Activated T-cell treated with anti-CD3 and anti-CD28 coated beads, Interleukin-2, amount 50 U/mL, for 24 hours (primary cell): ENCODE measurements at regions not wholly inside any gene's neighbourhood (a gene's known extent, or its start where the extent isn't known, plus 50 kb on each side); places are given as distances from the start of the nearest gene placed in this dataset.
"Not testable (repeated sequence)": the region's sequence is repeated elsewhere in the genome, so short reads cannot be mapped to it uniquely, and the experiment has no call there.

Experiments
- DNase-seq: peaks from one replicate; pipeline ENCODE4 v3.0.0-alpha.2; 2020
- H3K27ac Mint-ChIP-seq: 2 replicates; pipeline ENCODE4 v1.8.0; 2020; ENCODE audit warnings: mild to moderate bottlenecking, mixed read lengths
- H3K27me3 Mint-ChIP-seq: 2 replicates; pipeline ENCODE4 v1.8.0; 2020; ENCODE audit warnings: mixed read lengths
- H3K36me3 Mint-ChIP-seq: 2 replicates; pipeline ENCODE4 v1.8.0; 2020; ENCODE audit warnings: low read depth, mixed read lengths
- H3K4me1 Mint-ChIP-seq: 2 replicates; pipeline ENCODE4 v1.8.0; 2020; ENCODE audit warnings: low read depth, mixed read lengths
- H3K4me3 Mint-ChIP-seq: 2 replicates; pipeline ENCODE4 v1.8.0; 2020; ENCODE audit warnings: mild to moderate bottlenecking, moderate library complexity, mixed read lengths
- H3K9me3 Mint-ChIP-seq: 2 replicates; pipeline ENCODE4 v1.8.0; 2020; ENCODE audit warnings: mixed read lengths

- H3K27ac Mint-ChIP-seq = no peak overlapping the region
Measured at GRCh38 chr5:15373151-15373550, 126.8 kb upstream of the FBXL7 start.

GRCh38 chr5:15371184-15371583 is 128.8 kb upstream of the FBXL7 start:
- H3K36me3 Mint-ChIP-seq = no peaks in the 10 kb centered on the region
- H3K4me3 Mint-ChIP-seq = no peak overlapping the region
- H3K27me3 Mint-ChIP-seq = no peaks in the 10 kb centered on the region
- peaks cover 11% of the 10 kb centered on the region for H3K9me3 Mint-ChIP-seq
- H3K27ac Mint-ChIP-seq = no peak overlapping the region
- no peak for DNase-seq
- H3K4me1 Mint-ChIP-seq = no peaks in the 10 kb centered on the region

More at GRCh38 chr5:15373151-15373550, 126.8 kb upstream of the FBXL7 start:
- H3K4me3 Mint-ChIP-seq = no peak overlapping the region
- DNase-seq = no peak
- H3K4me1 Mint-ChIP-seq = no peaks in the 10 kb centered on the region
- H3K36me3 Mint-ChIP-seq = no peaks in the 10 kb centered on the region
- no peaks in the 10 kb centered on the region for H3K27me3 Mint-ChIP-seq
- H3K9me3 Mint-ChIP-seq = peaks cover 3% of the 10 kb centered on the region

- Mint-ChIP-seq H3K36me3 (no peaks in the 10 kb centered on the region), H3K4me3 (no peak overlapping the region), H3K27me3 (no peaks in the 10 kb centered on the region), H3K27ac (no peak overlapping the region), H3K9me3 (peaks cover 10% of the 10 kb centered on the region), H3K4me1 (no peaks in the 10 kb centered on the region)
- no peak for DNase-seq
Measured at GRCh38 chr5:15368835-15369234, 131.1 kb upstream of the FBXL7 start.

GRCh38 chr5:15367489-15367888 is 132.5 kb upstream of the FBXL7 start:
- peaks cover 10% of the 10 kb centered on the region for H3K9me3 Mint-ChIP-seq
- no peaks in the 10 kb centered on the region for H3K36me3 Mint-ChIP-seq
- no peaks in the 10 kb centered on the region for H3K4me1 Mint-ChIP-seq
- no peak overlapping the region for H3K4me3 Mint-ChIP-seq
- DNase-seq = no peak
- H3K27me3 Mint-ChIP-seq = no peaks in the 10 kb centered on the region
- no peak overlapping the region for H3K27ac Mint-ChIP-seq

- peaks cover 10% of the 10 kb centered on the region for H3K9me3 Mint-ChIP-seq
- H3K27me3 Mint-ChIP-seq = no peaks in the 10 kb centered on the region
- H3K27ac Mint-ChIP-seq = no peak overlapping the region
- no peak overlapping the region for H3K4me3 Mint-ChIP-seq
- H3K4me1 Mint-ChIP-seq = no peaks in the 10 kb centered on the region
- no peak for DNase-seq
- H3K36me3 Mint-ChIP-seq = no peaks in the 10 kb centered on the region
Measured at GRCh38 chr5:15366676-15367391, 133.1 kb upstream of the FBXL7 start.

- H3K4me3 Mint-ChIP-seq = no peak overlapping the region
- no peaks in the 10 kb centered on the region for H3K36me3 Mint-ChIP-seq
- peaks cover 10% of the 10 kb centered on the region for H3K9me3 Mint-ChIP-seq
- H3K27me3 Mint-ChIP-seq = no peaks in the 10 kb centered on the region
- no peak for DNase-seq
- H3K4me1 Mint-ChIP-seq = no peaks in the 10 kb centered on the region
- no peak overlapping the region for H3K27ac Mint-ChIP-seq
Measured at GRCh38 chr5:15365070-15365469, 134.9 kb upstream of the FBXL7 start.

GRCh38 chr5:15363601-15364000 is 136.4 kb upstream of the FBXL7 start:
- Mint-ChIP-seq H3K36me3 (no peaks in the 10 kb centered on the region), H3K4me1 (no peaks in the 10 kb centered on the region), H3K4me3 (no peak overlapping the region), H3K27me3 (no peaks in the 10 kb centered on the region), H3K9me3 (peaks cover 11% of the 10 kb centered on the region), H3K27ac (no peak overlapping the region)
- no peak for DNase-seq

- H3K36me3 Mint-ChIP-seq, H3K27ac Mint-ChIP-seq, H3K9me3 Mint-ChIP-seq, DNase-seq, H3K27me3 Mint-ChIP-seq, H3K4me3 Mint-ChIP-seq, H3K4me1 Mint-ChIP-seq: not testable (repeated sequence)
Measured at GRCh38 chr5:15357092-15357453, 142.9 kb upstream of the FBXL7 start.

GRCh38 chr5:15356308-15357091 is 143.5 kb upstream of the FBXL7 start:
- H3K4me1 Mint-ChIP-seq, H3K4me3 Mint-ChIP-seq, H3K27me3 Mint-ChIP-seq, DNase-seq, H3K36me3 Mint-ChIP-seq, H3K9me3 Mint-ChIP-seq, H3K27ac Mint-ChIP-seq: not testable (repeated sequence)

GRCh38 chr5:15354021-15354420 is 146.0 kb upstream of the FBXL7 start:
- H3K4me3 Mint-ChIP-seq = no peak overlapping the region
- no peaks in the 10 kb centered on the region for H3K36me3 Mint-ChIP-seq
- H3K4me1 Mint-ChIP-seq = no peaks in the 10 kb centered on the region
- H3K27ac Mint-ChIP-seq = no peak overlapping the region
- H3K27me3 Mint-ChIP-seq = no peaks in the 10 kb centered on the region
- H3K9me3 Mint-ChIP-seq = peaks cover 8% of the 10 kb centered on the region
- DNase-seq = no peak

- H3K27ac Mint-ChIP-seq = no peak overlapping the region
- DNase-seq = no peak
- H3K27me3 Mint-ChIP-seq = no peaks in the 10 kb centered on the region
- no peaks in the 10 kb centered on the region for H3K4me1 Mint-ChIP-seq
- peaks cover 6% of the 10 kb centered on the region for H3K9me3 Mint-ChIP-seq
- H3K36me3 Mint-ChIP-seq = no peaks in the 10 kb centered on the region
- H3K4me3 Mint-ChIP-seq = no peak overlapping the region
Measured at GRCh38 chr5:15353086-15353645, 146.8 kb upstream of the FBXL7 start.

- no peaks in the 10 kb centered on the region for H3K27me3 Mint-ChIP-seq
- H3K9me3 Mint-ChIP-seq = peaks cover 8% of the 10 kb centered on the region
- no peaks in the 10 kb centered on the region for H3K4me1 Mint-ChIP-seq
- H3K36me3 Mint-ChIP-seq = no peaks in the 10 kb centered on the region
- no peak for DNase-seq
- H3K4me3 Mint-ChIP-seq = no peak overlapping the region
- no peak overlapping the region for H3K27ac Mint-ChIP-seq
Measured at GRCh38 chr5:15350614-15351013, 149.4 kb upstream of the FBXL7 start.

- Mint-ChIP-seq H3K4me1 (no peaks in the 10 kb centered on the region), H3K27ac (no peak overlapping the region), H3K27me3 (no peaks in the 10 kb centered on the region), H3K4me3 (no peak overlapping the region), H3K9me3 (peaks cover 5% of the 10 kb centered on the region), H3K36me3 (no peaks in the 10 kb centered on the region)
- DNase-seq = no peak
Measured at GRCh38 chr5:15346738-15347137, 153.2 kb upstream of the FBXL7 start.

GRCh38 chr5:15344954-15345353 is 155.0 kb upstream of the FBXL7 start:
- Mint-ChIP-seq H3K36me3 (no peaks in the 10 kb centered on the region), H3K27ac (no peak overlapping the region), H3K27me3 (no peaks in the 10 kb centered on the region), H3K9me3 (peaks cover 9% of the 10 kb centered on the region), H3K4me1 (no peaks in the 10 kb centered on the region), H3K4me3 (no peak overlapping the region)
- DNase-seq = no peak

GRCh38 chr5:15338546-15338945 is 161.4 kb upstream of the FBXL7 start:
- Mint-ChIP-seq H3K9me3 (peaks cover 4% of the 10 kb centered on the region), H3K36me3 (no peaks in the 10 kb centered on the region), H3K4me3 (no peak overlapping the region), H3K4me1 (no peaks in the 10 kb centered on the region), H3K27me3 (no peaks in the 10 kb centered on the region), H3K27ac (no peak overlapping the region)
- DNase-seq = no peak
